ENCODE measurements at regions not wholly inside any gene's neighbourhood (a gene's known extent, or its start where the extent isn't known, plus 50 kb on each side); places are given as distances from the start of the nearest gene placed in this dataset.

DNA sequence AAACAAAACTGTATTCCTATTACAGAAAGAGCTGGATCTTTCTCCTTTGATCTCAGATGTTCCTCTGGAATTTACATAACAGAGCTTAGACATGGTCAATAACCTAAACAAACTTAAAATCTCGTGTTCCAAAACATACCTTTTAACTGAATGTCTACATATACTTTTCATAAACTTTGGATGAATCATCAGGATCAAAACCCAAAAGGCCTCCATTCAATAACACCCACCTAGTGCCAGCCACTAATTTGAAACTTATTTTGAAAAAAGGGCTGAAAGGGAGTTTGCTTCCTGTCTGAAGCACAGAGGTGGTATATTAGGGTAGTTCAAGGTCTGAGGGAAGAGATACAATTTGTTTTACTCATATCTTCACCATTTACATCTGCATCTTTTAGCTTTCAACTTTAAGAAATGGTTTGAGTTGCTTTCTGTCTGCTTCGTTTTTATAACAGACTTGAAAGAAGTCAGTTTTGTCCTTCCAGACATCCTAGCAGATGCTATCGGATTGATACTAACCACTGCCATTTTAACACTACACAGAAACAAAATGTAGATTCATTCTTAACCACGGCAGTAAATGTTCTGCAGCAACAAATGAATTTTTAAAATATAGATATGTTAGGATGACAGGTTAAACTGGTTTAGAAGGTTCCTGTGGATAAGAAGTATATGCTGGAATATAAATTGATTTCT, 242.8 kb upstream of the DKK2 start:
- TF ChIP-seq, protein P1, sequence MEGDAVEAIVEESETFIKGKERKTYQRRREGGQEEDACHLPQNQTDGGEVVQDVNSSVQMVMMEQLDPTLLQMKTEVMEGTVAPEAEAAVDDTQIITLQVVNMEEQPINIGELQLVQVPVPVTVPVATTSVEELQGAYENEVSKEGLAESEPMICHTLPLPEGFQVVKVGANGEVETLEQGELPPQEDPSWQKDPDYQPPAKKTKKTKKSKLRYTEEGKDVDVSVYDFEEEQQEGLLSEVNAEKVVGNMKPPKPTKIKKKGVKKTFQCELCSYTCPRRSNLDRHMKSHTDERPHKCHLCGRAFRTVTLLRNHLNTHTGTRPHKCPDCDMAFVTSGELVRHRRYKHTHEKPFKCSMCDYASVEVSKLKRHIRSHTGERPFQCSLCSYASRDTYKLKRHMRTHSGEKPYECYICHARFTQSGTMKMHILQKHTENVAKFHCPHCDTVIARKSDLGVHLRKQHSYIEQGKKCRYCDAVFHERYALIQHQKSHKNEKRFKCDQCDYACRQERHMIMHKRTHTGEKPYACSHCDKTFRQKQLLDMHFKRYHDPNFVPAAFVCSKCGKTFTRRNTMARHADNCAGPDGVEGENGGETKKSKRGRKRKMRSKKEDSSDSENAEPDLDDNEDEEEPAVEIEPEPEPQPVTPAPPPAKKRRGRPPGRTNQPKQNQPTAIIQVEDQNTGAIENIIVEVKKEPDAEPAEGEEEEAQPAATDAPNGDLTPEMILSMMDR (IDR thresholded peaks at IDR 0.05; ENCODE audit: insufficient read depth, low read length, poor library complexity, severe bottlenecking) = no peak
- H3K36me3 ChIP-seq (ENCODE audit: control insufficient read depth, insufficient read depth, low read length) = no peaks in the 10 kb centered on the region
- H3K4me3 ChIP-seq (ENCODE audit: low read depth, low read length) = no peak overlapping the region
- no peaks in the 10 kb centered on the region for H3K27me3 ChIP-seq (ENCODE audit: control insufficient read depth, insufficient read depth, low read length)
- no peak for DNase-seq (ENCODE audit: low read depth)

DNA sequence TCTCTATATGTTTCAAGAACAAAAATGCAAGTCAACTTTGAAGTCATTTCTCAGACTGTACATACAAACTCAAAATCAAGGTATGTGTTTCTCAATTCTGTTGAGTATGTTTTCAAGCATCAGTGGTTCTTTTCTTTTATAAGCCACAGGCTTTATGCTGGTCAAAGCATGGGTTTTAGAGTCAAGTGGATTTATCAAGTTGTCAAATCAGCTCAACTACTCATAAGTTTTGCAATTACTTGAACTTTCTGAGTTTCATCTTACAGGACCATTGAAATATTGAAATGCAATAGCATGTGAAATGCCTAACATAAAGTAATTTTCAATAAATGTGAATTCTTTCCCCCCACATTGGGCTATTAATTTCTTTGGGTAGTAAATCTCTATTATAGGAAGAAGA, 239.9 kb upstream of the DKK2 start:
- Histone ChIP-seq H3K4me3 (ENCODE audit: low read depth, low read length) (no peak overlapping the region), H3K36me3 (ENCODE audit: control insufficient read depth, insufficient read depth, low read length) (no peaks in the 10 kb centered on the region), H3K27me3 (ENCODE audit: control insufficient read depth, insufficient read depth, low read length) (no peaks in the 10 kb centered on the region)
- TF ChIP-seq, protein P1 (IDR thresholded peaks at IDR 0.05; ENCODE audit: insufficient read depth, low read length, poor library complexity, severe bottlenecking) = no peak
- DNase-seq (ENCODE audit: low read depth) = no peak

DNA sequence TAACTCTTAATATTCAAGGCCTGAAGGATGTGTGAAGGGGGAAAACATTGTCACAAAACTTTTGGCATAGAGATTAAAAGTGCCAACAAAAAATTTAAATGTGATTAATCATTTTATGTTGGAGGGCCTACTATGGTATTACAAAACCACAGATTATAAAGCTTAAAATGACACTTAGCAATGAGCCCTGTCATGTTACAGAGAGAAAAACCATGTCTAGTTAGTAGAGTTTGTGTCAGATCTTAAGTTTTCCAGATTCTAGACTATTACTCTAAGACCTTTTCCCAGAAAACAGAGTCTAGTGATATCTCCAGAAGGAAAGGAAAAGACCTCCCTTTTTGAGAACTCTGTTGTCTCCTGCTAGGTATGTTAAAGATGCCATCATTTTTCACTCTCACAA, 239.1 kb upstream of the DKK2 start:
- TF ChIP-seq, protein P1 (IDR thresholded peaks at IDR 0.05; ENCODE audit: insufficient read depth, low read length, poor library complexity, severe bottlenecking) = no peak
- H3K4me3 ChIP-seq (ENCODE audit: low read depth, low read length) = no peak overlapping the region
- no peaks in the 10 kb centered on the region for H3K36me3 ChIP-seq (ENCODE audit: control insufficient read depth, insufficient read depth, low read length)
- no peaks in the 10 kb centered on the region for H3K27me3 ChIP-seq (ENCODE audit: control insufficient read depth, insufficient read depth, low read length)
- DNase-seq (ENCODE audit: low read depth) = no peak

DNA sequence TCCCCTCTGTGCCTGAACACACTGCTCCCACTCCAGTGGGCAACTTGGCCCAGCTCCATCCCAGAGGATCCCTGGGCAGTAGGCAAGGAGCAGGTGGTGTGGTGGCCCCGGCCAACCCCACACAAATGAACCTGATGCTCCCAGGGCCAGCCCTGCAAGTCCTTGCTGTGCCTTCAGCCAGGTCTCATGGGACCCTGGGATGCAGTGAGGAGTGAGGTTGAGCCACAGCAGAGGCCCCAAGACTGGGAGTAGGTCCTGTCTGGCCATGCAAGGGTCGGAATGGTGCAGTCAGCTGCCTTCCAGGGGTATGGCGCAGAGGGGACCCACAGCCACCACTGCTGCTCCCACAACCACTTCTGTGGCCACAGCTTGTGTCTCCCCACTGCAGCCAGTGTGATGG, 234.5 kb upstream of the DKK2 start:
- DNase-seq (ENCODE audit: low read depth) = no peak
- H3K4me3 ChIP-seq (ENCODE audit: low read depth, low read length) = no peak overlapping the region
- no peaks in the 10 kb centered on the region for H3K27me3 ChIP-seq (ENCODE audit: control insufficient read depth, insufficient read depth, low read length)
- TF ChIP-seq, protein P1 (IDR thresholded peaks at IDR 0.05; ENCODE audit: insufficient read depth, low read length, poor library complexity, severe bottlenecking) = no peak
- no peaks in the 10 kb centered on the region for H3K36me3 ChIP-seq (ENCODE audit: control insufficient read depth, insufficient read depth, low read length)

DNA sequence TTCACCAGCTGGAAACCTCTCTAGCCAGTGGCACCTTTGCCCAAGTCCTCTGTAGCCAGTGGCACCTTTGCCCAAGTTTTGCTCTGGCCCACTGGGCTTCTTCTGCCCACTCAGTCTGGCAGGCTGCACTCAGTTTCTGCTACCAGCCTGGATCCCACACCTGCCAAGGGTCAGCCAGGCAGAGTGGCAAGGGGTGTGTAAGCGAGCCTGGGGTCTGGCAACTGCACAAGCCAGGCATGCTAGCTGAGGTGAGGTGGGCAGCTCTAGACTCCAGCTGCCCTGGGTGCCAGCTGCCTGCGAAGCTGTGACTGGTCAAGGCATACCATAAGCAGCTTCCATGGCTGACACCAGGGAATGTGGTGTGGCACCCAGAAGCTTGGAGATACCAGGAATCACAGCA, 233.1 kb upstream of the DKK2 start:
- Histone ChIP-seq H3K4me3 (ENCODE audit: low read depth, low read length) (no peak overlapping the region), H3K27me3 (ENCODE audit: control insufficient read depth, insufficient read depth, low read length) (no peaks in the 10 kb centered on the region), H3K36me3 (ENCODE audit: control insufficient read depth, insufficient read depth, low read length) (no peaks in the 10 kb centered on the region)
- no peak for DNase-seq (ENCODE audit: low read depth)
- TF ChIP-seq, protein P1 (IDR thresholded peaks at IDR 0.05; ENCODE audit: insufficient read depth, low read length, poor library complexity, severe bottlenecking) = no peak

DNA sequence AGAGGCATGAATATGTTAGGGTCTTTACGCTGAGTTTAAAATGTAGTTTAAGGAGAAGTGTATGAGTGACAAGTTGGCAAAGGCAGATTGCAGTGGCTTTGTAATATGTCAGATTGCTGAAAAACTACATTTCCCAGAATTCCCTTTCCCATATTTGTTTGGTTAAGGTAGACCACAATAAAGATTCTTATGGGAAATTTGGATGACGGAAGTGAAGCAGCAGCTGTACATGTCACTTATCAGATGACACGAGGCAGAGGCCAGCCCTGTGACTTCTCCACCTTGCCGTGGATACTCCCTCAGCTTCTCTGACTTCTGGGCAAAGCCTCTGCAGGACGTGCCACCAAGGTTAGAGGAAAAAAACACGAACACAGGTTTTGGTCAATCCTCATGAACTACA, 229.7 kb upstream of the DKK2 start:
- Histone ChIP-seq H3K4me3 (ENCODE audit: low read depth, low read length) (no peak overlapping the region), H3K27me3 (ENCODE audit: control insufficient read depth, insufficient read depth, low read length) (no peaks in the 10 kb centered on the region), H3K36me3 (ENCODE audit: control insufficient read depth, insufficient read depth, low read length) (no peaks in the 10 kb centered on the region)
- DNase-seq (ENCODE audit: low read depth) = no peak
- TF ChIP-seq, protein P1 (IDR thresholded peaks at IDR 0.05; ENCODE audit: insufficient read depth, low read length, poor library complexity, severe bottlenecking) = no peak
